Astrocyte (in vitro differentiated cells and primary cell): ENCODE measurements at regions not wholly inside any gene's neighbourhood (a gene's known extent, or its start where the extent isn't known, plus 50 kb on each side); places are given as distances from the start of the nearest gene placed in this dataset.

Experiments used
- DNase-seq: peaks from one replicate; pipeline ENCODE4 v3.0.0-alpha.2; 2010; ENCODE audit warnings: low read depth
- FAIRE-seq: peaks from 2 replicates; lab custom pipeline; 2011; peaks lifted over from hg19 to GRCh38; lab: Jason Lieb, UNC
- H2AFZ ChIP-seq: 2 replicates; pipeline ENCODE4 v1.6.0; 2012; ENCODE audit warnings: low read depth, low read length, inconsistent platforms
- H3K27ac ChIP-seq: 2 replicates; pipeline ENCODE4 v1.5.1; 2011; ENCODE audit warnings: low read depth, low read length, inconsistent platforms
- H3K27me3 ChIP-seq: 2 replicates; pipeline ENCODE4 v1.6.0; 2011; ENCODE audit warnings: low read length, inconsistent platforms; ENCODE audit not compliant: insufficient read depth
- H3K36me3 ChIP-seq: 2 replicates; pipeline ENCODE4 v1.5.1; 2011; ENCODE audit warnings: low read length, inconsistent platforms; ENCODE audit not compliant: insufficient read depth
- H3K4me1 ChIP-seq: 2 replicates; pipeline ENCODE4 v1.5.1; 2011; ENCODE audit warnings: low read length, inconsistent platforms; ENCODE audit not compliant: insufficient read depth
- H3K4me2 ChIP-seq: 2 replicates; pipeline ENCODE4 v1.6.0; 2012; ENCODE audit warnings: low read length, inconsistent platforms
- H3K4me3 ChIP-seq: 2 replicates; pipeline ENCODE4 v1.5.1; 2011; ENCODE audit warnings: low read depth, mild to moderate bottlenecking, low read length, inconsistent platforms; ENCODE audit not compliant: insufficient read depth
- H3K79me2 ChIP-seq: 2 replicates; pipeline ENCODE4 v1.6.0; 2012; ENCODE audit warnings: mild to moderate bottlenecking, low read length, inconsistent platforms; ENCODE audit not compliant: insufficient read depth
- H3K9ac ChIP-seq: 2 replicates; pipeline ENCODE4 v1.6.0; 2012; ENCODE audit warnings: mild to moderate bottlenecking, low read length, inconsistent platforms
- H3K9me3 ChIP-seq: 2 replicates; pipeline ENCODE4 v1.5.1; 2012; ENCODE audit warnings: low read depth, mild to moderate bottlenecking, low read length, inconsistent platforms; ENCODE audit not compliant: insufficient read depth
- H4K20me1 ChIP-seq: 2 replicates; pipeline ENCODE4 v1.6.0; 2012; ENCODE audit warnings: low read length, inconsistent platforms; ENCODE audit not compliant: insufficient read depth
- H3K27ac Mint-ChIP-seq: one replicate; pipeline ENCODE4 v1.8.0; 2021; ENCODE audit warnings: mild to moderate bottlenecking, mixed read lengths; ENCODE audit not compliant: unreplicated experiment
- H3K27me3 Mint-ChIP-seq: one replicate; pipeline ENCODE4 v1.8.0; 2021; ENCODE audit warnings: low read depth, mixed read lengths; ENCODE audit not compliant: unreplicated experiment
- H3K36me3 Mint-ChIP-seq: one replicate; pipeline ENCODE4 v1.8.0; 2021; ENCODE audit warnings: low read depth, mixed read lengths; ENCODE audit not compliant: unreplicated experiment
- H3K4me1 Mint-ChIP-seq: one replicate; pipeline ENCODE4 v1.8.0; 2021; ENCODE audit warnings: low read depth, mixed read lengths; ENCODE audit not compliant: unreplicated experiment
- H3K4me3 Mint-ChIP-seq: one replicate; pipeline ENCODE4 v1.8.0; 2021; ENCODE audit warnings: mild to moderate bottlenecking, moderate library complexity, mixed read lengths; ENCODE audit not compliant: unreplicated experiment
- H3K9me3 Mint-ChIP-seq: one replicate; pipeline ENCODE4 v1.8.0; 2021; ENCODE audit warnings: mild to moderate bottlenecking, mixed read lengths; ENCODE audit not compliant: unreplicated experiment
- EZH2 ChIP-seq: IDR thresholded peaks from 2 replicates; pipeline ENCODE4 v1.6.1; 2012; ENCODE audit warnings: mild to moderate bottlenecking, low read length, inconsistent platforms; ENCODE audit not compliant: insufficient read depth
- TF ChIP-seq, protein P1 (sequence below): IDR thresholded peaks from 2 replicates; pipeline ENCODE4 v1.5.1; 2011; ENCODE audit warnings: low read depth, mild to moderate bottlenecking, inconsistent platforms, low read length, moderate library complexity; ENCODE audit not compliant: insufficient read depth

DNA sequence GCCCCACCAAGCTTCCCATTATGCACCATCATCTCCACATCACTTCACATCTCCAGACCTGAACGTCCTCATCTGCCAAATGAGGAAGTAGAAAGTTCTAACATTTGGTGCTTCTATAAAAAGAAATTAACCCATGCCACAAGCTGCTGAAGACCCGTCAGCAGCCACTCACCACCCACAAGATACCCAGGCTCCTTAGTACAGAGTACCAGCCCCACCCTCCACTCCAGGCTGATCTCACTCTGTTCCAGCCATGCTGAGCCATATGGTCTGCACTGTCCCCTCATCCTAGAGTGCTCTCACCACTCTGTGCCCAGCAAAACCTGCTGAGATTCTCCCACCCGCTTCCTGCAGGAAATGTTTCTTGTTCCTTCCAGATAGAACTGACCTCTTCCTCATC lies 240.8 kb upstream of the PPARGC1A start:
- H3K27me3 Mint-ChIP-seq: peaks cover 6% of the 10 kb centered on the region
- no peak overlapping the region for H3K4me3 Mint-ChIP-seq
- no peak overlapping the region for H2AFZ ChIP-seq
- no peak overlapping the region for H3K27ac ChIP-seq
- no peak overlapping the region for H3K4me2 ChIP-seq
- H3K27ac Mint-ChIP-seq: peak overlapping the region; percentile 50
- peaks cover 6% of the 10 kb centered on the region for H3K4me1 Mint-ChIP-seq
- no peaks in the 10 kb centered on the region for H3K36me3 Mint-ChIP-seq
- FAIRE-seq: no peak
- H3K9me3 ChIP-seq: no peaks in the 10 kb centered on the region
- no peaks in the 10 kb centered on the region for H3K79me2 ChIP-seq
- no peaks in the 10 kb centered on the region for H4K20me1 ChIP-seq
- H3K4me1 ChIP-seq: no peaks in the 10 kb centered on the region
- H3K9ac ChIP-seq: no peak overlapping the region
- no peaks in the 10 kb centered on the region for H3K36me3 ChIP-seq
- peaks cover 3% of the 10 kb centered on the region for H3K9me3 Mint-ChIP-seq
- DNase-seq: no peak
- TF ChIP-seq EZH2: no peak
- TF ChIP-seq, protein P1, sequence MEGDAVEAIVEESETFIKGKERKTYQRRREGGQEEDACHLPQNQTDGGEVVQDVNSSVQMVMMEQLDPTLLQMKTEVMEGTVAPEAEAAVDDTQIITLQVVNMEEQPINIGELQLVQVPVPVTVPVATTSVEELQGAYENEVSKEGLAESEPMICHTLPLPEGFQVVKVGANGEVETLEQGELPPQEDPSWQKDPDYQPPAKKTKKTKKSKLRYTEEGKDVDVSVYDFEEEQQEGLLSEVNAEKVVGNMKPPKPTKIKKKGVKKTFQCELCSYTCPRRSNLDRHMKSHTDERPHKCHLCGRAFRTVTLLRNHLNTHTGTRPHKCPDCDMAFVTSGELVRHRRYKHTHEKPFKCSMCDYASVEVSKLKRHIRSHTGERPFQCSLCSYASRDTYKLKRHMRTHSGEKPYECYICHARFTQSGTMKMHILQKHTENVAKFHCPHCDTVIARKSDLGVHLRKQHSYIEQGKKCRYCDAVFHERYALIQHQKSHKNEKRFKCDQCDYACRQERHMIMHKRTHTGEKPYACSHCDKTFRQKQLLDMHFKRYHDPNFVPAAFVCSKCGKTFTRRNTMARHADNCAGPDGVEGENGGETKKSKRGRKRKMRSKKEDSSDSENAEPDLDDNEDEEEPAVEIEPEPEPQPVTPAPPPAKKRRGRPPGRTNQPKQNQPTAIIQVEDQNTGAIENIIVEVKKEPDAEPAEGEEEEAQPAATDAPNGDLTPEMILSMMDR: no peak
- H3K27me3 ChIP-seq: no peaks in the 10 kb centered on the region
- H3K4me3 ChIP-seq: no peak overlapping the region

DNA sequence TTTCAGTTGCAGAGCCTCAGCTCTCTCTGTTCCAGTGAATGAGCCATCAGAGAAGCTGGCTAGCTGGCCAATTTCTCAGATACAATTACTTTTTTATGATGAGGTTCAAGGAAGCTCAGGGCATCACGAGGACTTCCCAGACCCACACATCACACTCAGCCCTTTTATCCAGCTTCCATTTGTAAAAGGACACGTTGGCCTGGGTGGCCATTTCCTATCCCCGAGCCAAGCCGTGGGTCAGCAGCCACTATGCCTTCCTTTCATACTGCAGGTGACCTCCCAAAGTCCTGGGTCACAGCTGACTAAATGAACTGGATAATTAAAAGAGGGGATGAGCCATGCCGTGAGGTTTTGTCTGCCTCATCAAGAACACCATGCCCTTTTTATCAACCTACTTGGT lies 236.9 kb upstream of the PPARGC1A start:
- FAIRE-seq: no peak
- H3K4me3 Mint-ChIP-seq: no peak overlapping the region
- Histone ChIP-seq H3K9me3 (no peaks in the 10 kb centered on the region), H3K4me2 (no peak overlapping the region), H3K4me1 (no peaks in the 10 kb centered on the region), H3K9ac (no peak overlapping the region), H3K79me2 (no peaks in the 10 kb centered on the region), H2AFZ (no peak overlapping the region), H3K27ac (no peak overlapping the region), H3K4me3 (no peak overlapping the region), H3K36me3 (no peaks in the 10 kb centered on the region), H4K20me1 (no peaks in the 10 kb centered on the region), H3K27me3 (no peaks in the 10 kb centered on the region)
- H3K36me3 Mint-ChIP-seq: no peaks in the 10 kb centered on the region
- H3K27ac Mint-ChIP-seq: no peak overlapping the region
- peaks cover 9% of the 10 kb centered on the region for H3K4me1 Mint-ChIP-seq
- peaks cover 5% of the 10 kb centered on the region for H3K27me3 Mint-ChIP-seq
- DNase-seq: no peak
- H3K9me3 Mint-ChIP-seq: peaks cover 6% of the 10 kb centered on the region
- TF ChIP-seq, protein P1: no peak
- TF ChIP-seq EZH2: no peak

DNA sequence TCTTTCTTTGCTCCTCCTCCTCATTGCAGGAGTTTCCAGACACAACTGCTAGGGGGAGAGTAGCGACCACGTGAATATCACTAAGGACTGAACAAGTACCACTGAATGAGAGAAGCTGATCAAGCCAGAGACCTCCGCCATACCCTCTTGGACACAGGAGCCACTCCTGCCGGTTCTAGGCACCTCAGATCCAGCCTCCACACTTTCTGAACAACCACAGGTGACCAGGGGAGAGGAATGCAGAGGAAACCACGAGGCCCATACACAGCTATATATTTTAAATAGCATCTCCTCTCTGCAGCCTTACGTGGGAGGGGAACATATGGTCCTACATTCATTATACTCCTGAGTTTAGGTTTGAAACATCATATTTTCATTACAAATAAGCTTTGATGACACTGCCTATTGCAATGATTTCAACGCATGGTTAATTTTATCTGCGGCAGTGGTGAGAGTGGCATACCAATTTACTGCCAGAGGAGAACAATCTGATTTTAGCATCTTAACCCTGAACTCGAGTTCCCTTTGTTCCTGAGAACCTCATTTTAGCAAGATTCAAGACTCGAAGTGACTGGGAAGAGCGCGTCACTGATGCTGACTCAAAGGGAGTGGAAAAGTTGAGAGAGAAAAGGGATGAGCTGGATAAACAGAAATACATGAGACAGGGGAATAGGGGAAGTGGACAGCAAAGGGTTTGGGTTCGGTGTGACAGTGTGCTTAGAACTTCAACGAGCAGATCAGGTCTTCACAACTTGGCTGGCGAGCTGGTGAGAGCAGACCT lies 231.7 kb upstream of the PPARGC1A start:
- Histone ChIP-seq H3K79me2 (no peaks in the 10 kb centered on the region), H3K9ac (no peak overlapping the region), H3K36me3 (no peaks in the 10 kb centered on the region), H2AFZ (no peak overlapping the region), H3K27ac (no peak overlapping the region), H3K4me2 (no peak overlapping the region), H3K9me3 (no peaks in the 10 kb centered on the region), H3K4me3 (no peak overlapping the region), H4K20me1 (no peaks in the 10 kb centered on the region), H3K4me1 (no peaks in the 10 kb centered on the region), H3K27me3 (peaks cover 2% of the 10 kb centered on the region)
- Mint-ChIP-seq H3K27ac (no peak overlapping the region), H3K36me3 (no peaks in the 10 kb centered on the region), H3K4me3 (no peak overlapping the region), H3K27me3 (peaks cover 2% of the 10 kb centered on the region), H3K9me3 (peaks cover 3% of the 10 kb centered on the region), H3K4me1 (peaks cover 6% of the 10 kb centered on the region)
- TF ChIP-seq, protein P1: no peak
- TF ChIP-seq EZH2: no peak
- no peak for FAIRE-seq
- peak; percentile 38 for DNase-seq
